Loucy (cell line): ENCODE measurements at regions not wholly inside any gene's neighbourhood (a gene's known extent, or its start where the extent isn't known, plus 50 kb on each side); places are given as distances from the start of the nearest gene placed in this dataset.

Source experiments
- EZH2phosphoT487 ChIP-seq: fragments of 200-600 bp; IDR thresholded peaks from 2 replicates; pipeline ENCODE4 v1.6.1; 2018; ENCODE audit warnings: antibody characterized with exemption, mild to moderate bottlenecking, moderate library complexity, borderline replicate concordance
- TF ChIP-seq, protein P1 (sequence below): fragments of 200-600 bp; sonication (generic); conservative IDR thresholded peaks from 2 replicates; pipeline ENCODE4 v1.5.1; 2014; ENCODE audit warnings: mild to moderate bottlenecking, antibody characterized with exemption, low read length

DNA sequence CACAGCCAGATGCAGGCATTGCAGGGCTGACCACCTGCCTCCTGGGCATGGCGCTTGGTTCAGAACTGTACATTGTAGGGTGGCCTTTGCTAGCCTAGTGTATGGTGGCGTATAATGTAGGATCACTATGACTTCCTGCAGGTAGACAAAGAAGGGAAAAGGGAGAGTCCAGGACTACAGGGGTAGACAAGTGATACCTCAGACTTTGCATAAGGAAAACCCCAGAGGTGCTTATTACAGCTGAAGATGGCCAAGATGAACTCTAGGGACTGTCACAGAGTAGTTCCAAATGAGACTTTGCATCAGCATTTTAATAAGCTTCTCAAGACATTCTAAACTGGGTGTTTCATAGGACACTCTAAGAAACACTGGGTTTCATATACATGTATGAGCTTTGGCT, 116.4 kb upstream of the PUDP start:
- TF ChIP-seq, protein P1, sequence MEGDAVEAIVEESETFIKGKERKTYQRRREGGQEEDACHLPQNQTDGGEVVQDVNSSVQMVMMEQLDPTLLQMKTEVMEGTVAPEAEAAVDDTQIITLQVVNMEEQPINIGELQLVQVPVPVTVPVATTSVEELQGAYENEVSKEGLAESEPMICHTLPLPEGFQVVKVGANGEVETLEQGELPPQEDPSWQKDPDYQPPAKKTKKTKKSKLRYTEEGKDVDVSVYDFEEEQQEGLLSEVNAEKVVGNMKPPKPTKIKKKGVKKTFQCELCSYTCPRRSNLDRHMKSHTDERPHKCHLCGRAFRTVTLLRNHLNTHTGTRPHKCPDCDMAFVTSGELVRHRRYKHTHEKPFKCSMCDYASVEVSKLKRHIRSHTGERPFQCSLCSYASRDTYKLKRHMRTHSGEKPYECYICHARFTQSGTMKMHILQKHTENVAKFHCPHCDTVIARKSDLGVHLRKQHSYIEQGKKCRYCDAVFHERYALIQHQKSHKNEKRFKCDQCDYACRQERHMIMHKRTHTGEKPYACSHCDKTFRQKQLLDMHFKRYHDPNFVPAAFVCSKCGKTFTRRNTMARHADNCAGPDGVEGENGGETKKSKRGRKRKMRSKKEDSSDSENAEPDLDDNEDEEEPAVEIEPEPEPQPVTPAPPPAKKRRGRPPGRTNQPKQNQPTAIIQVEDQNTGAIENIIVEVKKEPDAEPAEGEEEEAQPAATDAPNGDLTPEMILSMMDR, result no peak
- TF ChIP-seq EZH2phosphoT487, result no peak
